22Rv1 (cell line): ENCODE measurements at regions not wholly inside any gene's neighbourhood (a gene's known extent, or its start where the extent isn't known, plus 50 kb on each side); places are given as distances from the start of the nearest gene placed in this dataset.
"Not testable (repeated sequence)": the region's sequence is repeated elsewhere in the genome, so short reads cannot be mapped to it uniquely, and the experiment has no call there.

Source experiments
- H3K27ac ChIP-seq: fragments of 450-650 bp; 2 replicates; pipeline ENCODE4 v1.5.1; 2017
- ZFX ChIP-seq: fragments of 450-650 bp; IDR thresholded peaks from 2 replicates; pipeline ENCODE4 v1.6.1; 2017; ENCODE audit warnings: antibody characterized with exemption, borderline replicate concordance
- TF ChIP-seq, protein P1 (sequence below): fragments of 450-650 bp; IDR thresholded peaks from 2 replicates; pipeline ENCODE4 v1.5.1; 2017; ENCODE audit warnings: mild to moderate bottlenecking

DNA sequence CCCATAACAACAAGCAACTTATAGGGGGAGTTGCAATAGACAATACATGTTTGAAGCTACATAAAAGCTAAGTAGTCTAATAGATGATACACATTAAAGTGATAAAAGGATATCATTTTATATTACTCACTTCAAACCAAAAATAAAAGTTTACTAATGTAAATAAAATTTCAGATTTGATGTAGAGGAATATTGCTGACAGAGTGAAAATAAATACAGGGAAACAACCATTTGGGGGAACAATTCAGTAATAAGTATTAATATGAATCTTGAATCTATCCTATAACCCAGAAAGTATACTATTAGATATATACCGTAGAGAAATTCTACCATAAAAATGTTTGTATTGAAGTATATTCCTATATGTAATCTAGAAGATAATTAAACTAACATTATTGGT lies 1248.9 kb upstream of the EPHA6 start:
- no peak for TF ChIP-seq ZFX
- TF ChIP-seq, protein P1, sequence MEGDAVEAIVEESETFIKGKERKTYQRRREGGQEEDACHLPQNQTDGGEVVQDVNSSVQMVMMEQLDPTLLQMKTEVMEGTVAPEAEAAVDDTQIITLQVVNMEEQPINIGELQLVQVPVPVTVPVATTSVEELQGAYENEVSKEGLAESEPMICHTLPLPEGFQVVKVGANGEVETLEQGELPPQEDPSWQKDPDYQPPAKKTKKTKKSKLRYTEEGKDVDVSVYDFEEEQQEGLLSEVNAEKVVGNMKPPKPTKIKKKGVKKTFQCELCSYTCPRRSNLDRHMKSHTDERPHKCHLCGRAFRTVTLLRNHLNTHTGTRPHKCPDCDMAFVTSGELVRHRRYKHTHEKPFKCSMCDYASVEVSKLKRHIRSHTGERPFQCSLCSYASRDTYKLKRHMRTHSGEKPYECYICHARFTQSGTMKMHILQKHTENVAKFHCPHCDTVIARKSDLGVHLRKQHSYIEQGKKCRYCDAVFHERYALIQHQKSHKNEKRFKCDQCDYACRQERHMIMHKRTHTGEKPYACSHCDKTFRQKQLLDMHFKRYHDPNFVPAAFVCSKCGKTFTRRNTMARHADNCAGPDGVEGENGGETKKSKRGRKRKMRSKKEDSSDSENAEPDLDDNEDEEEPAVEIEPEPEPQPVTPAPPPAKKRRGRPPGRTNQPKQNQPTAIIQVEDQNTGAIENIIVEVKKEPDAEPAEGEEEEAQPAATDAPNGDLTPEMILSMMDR, result no peak
- no peak overlapping the region for H3K27ac ChIP-seq

DNA sequence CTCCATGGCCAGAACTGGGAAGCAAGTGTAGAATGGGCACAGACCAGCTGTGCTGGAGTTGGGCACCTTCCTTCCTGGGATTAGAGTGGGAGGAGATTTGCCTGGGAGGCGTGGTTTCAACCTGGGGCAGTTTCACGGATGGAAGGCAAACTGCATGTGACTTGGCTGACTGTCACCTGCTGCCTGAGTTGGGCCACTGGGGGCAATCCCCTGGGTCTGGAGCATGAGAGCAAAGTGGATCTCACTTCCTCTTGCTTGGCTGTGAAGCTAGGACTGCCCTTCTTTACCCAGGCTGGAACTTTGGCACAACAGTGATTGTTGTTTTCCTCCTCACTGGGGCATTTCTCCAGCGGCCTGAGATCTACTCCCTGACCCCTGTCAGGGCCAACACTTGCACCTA lies 1247.0 kb upstream of the EPHA6 start:
- H3K27ac ChIP-seq, result no peak overlapping the region
- TF ChIP-seq ZFX, result no peak
- TF ChIP-seq, protein P1, result no peak

DNA sequence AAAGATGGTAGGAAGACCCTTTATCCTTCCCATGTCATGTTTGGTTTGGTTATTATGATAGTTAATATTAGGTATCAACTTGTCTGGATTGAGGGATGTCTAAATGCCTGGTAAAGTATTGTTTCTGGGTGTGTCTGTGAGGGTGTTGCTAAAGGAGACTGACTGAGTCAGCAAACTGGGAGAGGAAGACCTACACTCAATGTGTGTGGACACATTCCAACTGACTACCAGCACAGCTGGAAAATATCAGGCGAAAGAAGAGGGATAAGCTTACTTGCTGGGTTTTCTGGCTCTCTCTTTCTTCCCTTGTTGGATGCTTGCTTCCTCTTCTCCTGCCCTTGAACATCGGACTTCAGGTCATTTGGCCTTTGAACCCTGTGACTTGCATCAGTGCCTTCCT lies 1227.6 kb upstream of the EPHA6 start:
- no peak overlapping the region for H3K27ac ChIP-seq
- TF ChIP-seq ZFX, result no peak
- TF ChIP-seq, protein P1, result no peak

DNA sequence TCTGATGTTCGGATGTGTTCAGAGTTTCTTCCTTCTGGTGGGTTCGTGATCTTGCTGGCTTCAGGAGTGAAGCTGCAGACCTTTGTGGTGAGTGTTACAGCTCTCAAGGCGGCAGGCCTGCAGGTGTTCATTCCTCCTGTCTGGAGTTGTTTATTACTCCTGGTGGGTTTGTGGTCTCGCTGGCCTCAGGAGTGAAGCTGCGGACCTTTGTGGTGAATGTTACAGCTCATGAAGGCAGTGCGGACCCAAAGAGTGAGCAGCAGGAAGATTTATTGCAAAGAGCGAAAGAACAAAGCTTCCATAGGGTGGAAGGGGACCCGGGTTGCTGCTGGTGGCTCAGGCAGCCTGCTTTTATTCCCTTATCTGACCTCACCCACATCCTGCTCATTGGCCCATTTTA lies 1226.8 kb upstream of the EPHA6 start:
- H3K27ac ChIP-seq, result not testable (repeated sequence)

DNA sequence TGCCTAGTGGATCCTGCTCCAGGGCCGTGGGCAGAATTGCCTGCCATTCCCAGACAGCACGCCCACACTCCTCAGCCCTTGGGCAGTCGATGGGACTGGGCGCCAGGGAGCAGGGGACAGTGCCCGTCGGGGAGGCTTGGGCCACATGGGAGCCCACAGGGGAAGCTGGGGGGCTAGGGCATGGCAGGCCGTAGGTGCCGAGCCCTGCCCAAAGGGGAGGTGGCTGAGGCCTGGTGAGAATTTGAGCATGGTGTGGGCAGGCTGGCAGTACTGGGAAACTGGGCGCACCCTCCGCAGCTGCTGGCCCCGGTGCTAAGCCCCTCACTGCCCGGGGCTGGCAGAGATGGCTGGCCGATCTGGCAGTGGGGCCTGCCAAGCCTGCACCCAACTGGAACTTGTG lies 1225.9 kb upstream of the EPHA6 start:
- H3K27ac ChIP-seq, result no peak overlapping the region
- TF ChIP-seq, protein P1, result no peak
- TF ChIP-seq ZFX, result no peak

DNA sequence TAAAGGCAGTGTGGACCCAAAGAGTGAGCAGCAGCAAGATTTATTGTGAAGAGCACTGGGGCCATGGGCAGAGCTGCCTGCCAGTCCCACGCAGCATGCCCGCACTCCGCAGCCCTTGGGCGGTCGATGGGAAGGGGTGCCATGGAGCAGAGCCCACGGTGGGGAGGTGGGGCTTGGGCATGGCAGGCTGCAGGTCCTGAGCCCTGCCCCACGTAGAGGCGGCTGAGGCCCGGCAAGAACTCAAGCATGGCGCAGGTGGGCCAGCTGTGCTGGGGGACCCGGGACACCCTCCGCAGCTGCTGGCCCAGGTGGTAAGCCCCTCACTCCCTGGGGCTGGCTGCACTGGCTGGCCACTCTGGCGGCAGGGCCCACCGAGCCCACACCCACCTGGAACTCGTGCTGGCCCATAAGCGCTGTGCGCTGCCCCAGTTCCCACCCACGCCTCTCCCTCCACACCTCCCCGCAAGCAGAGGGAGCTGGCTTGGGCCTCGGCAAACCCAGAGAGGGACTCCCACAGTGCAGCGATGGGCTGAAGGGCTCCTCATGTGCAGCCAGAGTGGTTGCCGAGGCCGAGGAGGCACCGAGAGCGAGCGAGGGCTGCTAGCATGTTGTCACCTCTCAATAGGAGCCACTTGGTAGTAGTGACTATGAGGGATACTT lies 1218.8 kb upstream of the EPHA6 start:
- TF ChIP-seq ZFX, result no peak
- TF ChIP-seq, protein P1, result no peak
- no peak overlapping the region for H3K27ac ChIP-seq

DNA sequence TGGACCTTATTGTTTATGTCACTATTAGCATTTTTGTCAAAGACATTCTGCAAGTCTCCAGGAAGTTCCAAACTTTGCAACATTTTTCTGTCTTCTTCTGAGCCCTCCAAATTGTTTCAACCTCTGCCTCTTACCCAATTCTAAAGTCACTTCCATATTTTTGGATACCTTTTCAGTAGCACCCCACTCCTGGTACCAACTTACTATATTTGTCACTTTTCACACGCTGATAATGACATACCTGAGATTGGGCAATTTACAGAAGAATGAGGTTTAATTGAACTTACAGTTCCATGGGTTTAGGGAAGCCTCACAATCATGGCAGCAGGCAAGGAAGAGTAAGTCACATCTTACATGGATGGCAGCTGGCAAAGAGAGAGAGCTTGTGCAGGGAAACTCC lies 1206.5 kb upstream of the EPHA6 start:
- TF ChIP-seq, protein P1, result no peak
- no peak for TF ChIP-seq ZFX
- H3K27ac ChIP-seq, result no peak overlapping the region

DNA sequence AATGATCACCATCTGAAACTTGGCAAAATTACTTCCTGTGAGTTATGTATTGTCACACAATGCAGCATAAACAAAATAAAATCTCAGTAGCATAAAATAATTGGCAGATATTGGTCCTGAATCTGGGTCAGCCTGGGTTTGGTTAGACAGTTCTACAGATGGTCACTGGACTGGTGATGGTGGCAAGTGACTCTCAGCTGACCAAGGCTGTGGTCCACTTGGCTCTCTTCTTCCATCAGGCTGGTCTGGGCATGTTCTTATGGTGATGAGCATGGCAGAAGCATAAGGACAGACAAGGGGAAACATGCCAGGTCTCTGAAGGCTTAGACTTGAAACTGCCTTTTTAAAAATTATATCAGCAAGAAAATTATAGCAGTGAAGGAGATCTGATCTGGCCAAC lies 1205.0 kb upstream of the EPHA6 start:
- TF ChIP-seq, protein P1, result no peak
- TF ChIP-seq ZFX, result no peak
- no peak overlapping the region for H3K27ac ChIP-seq
